CD4-positive, alpha-beta memory T cell (primary cell): ENCODE measurements at regions not wholly inside any gene's neighbourhood (a gene's known extent, or its start where the extent isn't known, plus 50 kb on each side); places are given as distances from the start of the nearest gene placed in this dataset.

Source experiments
- CTCF ChIA-PET: fragments of 350-600 bp; sonication (Branson Sonifier 250); formaldehyde crosslinking; loops from one replicate; lab custom pipeline; 2021; ENCODE audit warnings: inconsistent platforms; ENCODE audit not compliant: partially characterized antibody; lab: Charles Lee
- POLR2A ChIA-PET: fragments of 350-600 bp; sonication (Branson Sonifier 250); formaldehyde crosslinking; loops from one replicate; lab custom pipeline; 2021; ENCODE audit not compliant: partially characterized antibody; lab: Charles Lee
- DNase-seq, 5 donors: peaks; one replicate each; pipeline versions ENCODE4 v3.0.0 to v3.0.0-alpha.2; 2020 to 2022; ENCODE audit warnings: mixed read lengths in 1 of 5
- H3K27ac ChIP-seq: one replicate; pipeline ENCODE4 v1.7.0; 2013; ENCODE audit warnings: low read depth, low read length
- H3K27me3 ChIP-seq: 2 replicates; pipeline ENCODE4 v1.7.0; 2013; ENCODE audit warnings: mild to moderate bottlenecking, low read length, moderate library complexity; ENCODE audit not compliant: insufficient read depth
- H3K36me3 ChIP-seq: 2 replicates; pipeline ENCODE4 v1.7.0; 2013; ENCODE audit warnings: mild to moderate bottlenecking, low read length, moderate library complexity; ENCODE audit not compliant: insufficient read depth
- H3K4me1 ChIP-seq: 2 replicates; pipeline ENCODE4 v1.7.0; 2013; ENCODE audit warnings: mild to moderate bottlenecking, low read length, moderate library complexity; ENCODE audit not compliant: insufficient read depth
- H3K4me3 ChIP-seq, 2 donors: one replicate each; pipeline ENCODE4 v1.7.0; 2013; ENCODE audit warnings: low read length in 2 of 2, mild to moderate bottlenecking in 1 of 2
- H3K9me3 ChIP-seq, 2 donors: one replicate each; pipeline ENCODE4 v1.7.0; 2013; ENCODE audit warnings: low read length in 2 of 2, control low read depth in 1 of 2; ENCODE audit not compliant: control insufficient read depth in 1 of 2
- H3K27ac Mint-ChIP-seq, 7 donors: one replicate each; pipeline ENCODE4 v1.8.0; 2020 to 2021; ENCODE audit warnings: mixed read lengths in 7 of 7, mild to moderate bottlenecking in 6 of 7, inconsistent platforms in 3 of 7, moderate library complexity in 3 of 7
- H3K27me3 Mint-ChIP-seq, 2 donors: one replicate each; pipeline ENCODE4 v1.8.0; 2020 to 2021; ENCODE audit warnings: mixed read lengths in 2 of 2
- H3K36me3 Mint-ChIP-seq, 2 donors: one replicate each; pipeline ENCODE4 v1.8.0; 2020 to 2021; ENCODE audit warnings: mixed read lengths in 2 of 2, inconsistent platforms in 1 of 2, mild to moderate bottlenecking in 1 of 2
- H3K4me1 Mint-ChIP-seq, 4 donors: one replicate each; pipeline ENCODE4 v1.8.0; 2020 to 2021; ENCODE audit warnings: mixed read lengths in 4 of 4, mild to moderate bottlenecking in 1 of 4
- H3K4me3 Mint-ChIP-seq, 8 donors: one replicate each; pipeline ENCODE4 v1.8.0; 2020 to 2021; ENCODE audit warnings: mixed read lengths in 8 of 8, mild to moderate bottlenecking in 7 of 8, moderate library complexity in 6 of 8, inconsistent platforms in 3 of 8
- H3K9me3 Mint-ChIP-seq, 8 donors: one replicate each; pipeline ENCODE4 v1.8.0; 2020 to 2021; ENCODE audit warnings: mixed read lengths in 8 of 8, mild to moderate bottlenecking in 5 of 8, inconsistent platforms in 3 of 8, moderate library complexity in 1 of 8
- intact Hi-C: fragments of 100-400 bp; cut with micrococcal nuclease; formaldehyde crosslinking; loops from one replicate; pipeline ENCODE4 v1.15.1; 2023

- ChIA-PET POLR2A (no interaction called here), CTCF (no interaction called here)
- H3K9me3 ChIP-seq: no peaks in the 10 kb centered on the region
- Mint-ChIP-seq H3K4me1 (no peaks in the 10 kb centered on the region), H3K36me3 (no peaks in the 10 kb centered on the region), H3K4me3 (no peak overlapping the region), H3K27ac (no peak overlapping the region), H3K27me3 (peaks cover 10 to 13% of the 10 kb centered on the region in 2 donors), H3K9me3 (no peaks in the 10 kb centered on the region)
- DNase-seq: no peak
- H3K36me3 ChIP-seq: no peaks in the 10 kb centered on the region
- H3K4me3 ChIP-seq: no peak overlapping the region
- H3K27ac ChIP-seq: no peak overlapping the region
- H3K4me1 ChIP-seq: no peaks in the 10 kb centered on the region
- intact Hi-C loops: no loop called here
- no peaks in the 10 kb centered on the region for H3K27me3 ChIP-seq
Measured at GRCh38 chr10:120313715-120314114, 143.3 kb upstream of the PLPP4 start.

- CTCF ChIA-PET: no interaction called here
- POLR2A ChIA-PET: no interaction called here
- Histone ChIP-seq H3K27ac (no peak overlapping the region), H3K27me3 (no peaks in the 10 kb centered on the region), H3K9me3 (no peaks in the 10 kb centered on the region), H3K4me3 (no peak overlapping the region), H3K36me3 (no peaks in the 10 kb centered on the region), H3K4me1 (no peaks in the 10 kb centered on the region)
- Mint-ChIP-seq H3K9me3 (no peaks in the 10 kb centered on the region), H3K27me3 (peaks cover 10 to 13% of the 10 kb centered on the region in 2 donors), H3K36me3 (no peaks in the 10 kb centered on the region), H3K27ac (no peak overlapping the region), H3K4me1 (no peaks in the 10 kb centered on the region), H3K4me3 (no peak overlapping the region)
- intact Hi-C loops: no loop called here
- no peak for DNase-seq
Measured at GRCh38 chr10:120314442-120314841, 142.6 kb upstream of the PLPP4 start.

- no peaks in the 10 kb centered on the region for H3K36me3 ChIP-seq
- H3K4me1 ChIP-seq: no peaks in the 10 kb centered on the region
- no peak overlapping the region for H3K27ac ChIP-seq
- no peaks in the 10 kb centered on the region for H3K9me3 ChIP-seq
- Mint-ChIP-seq H3K4me1 (no peaks in the 10 kb centered on the region), H3K9me3 (no peaks in the 10 kb centered on the region), H3K36me3 (no peaks in the 10 kb centered on the region), H3K4me3 (no peak overlapping the region), H3K27ac (no peak overlapping the region), H3K27me3 (peaks cover 18 to 27% of the 10 kb centered on the region in 2 donors)
- DNase-seq: no peak
- H3K4me3 ChIP-seq: no peak overlapping the region
- H3K27me3 ChIP-seq: no peaks in the 10 kb centered on the region
- ChIA-PET POLR2A (no interaction called here), CTCF (no interaction called here)
- intact Hi-C loops: no loop called here
Measured at GRCh38 chr10:120318862-120319261, 138.2 kb upstream of the PLPP4 start.

- Mint-ChIP-seq H3K27ac (no peak overlapping the region), H3K36me3 (no peaks in the 10 kb centered on the region), H3K4me1 (no peaks in the 10 kb centered on the region), H3K4me3 (no peak overlapping the region), H3K9me3 (no peaks in the 10 kb centered on the region), H3K27me3 (peaks cover 9 to 16% of the 10 kb centered on the region in 2 donors)
- H3K27me3 ChIP-seq: no peaks in the 10 kb centered on the region
- DNase-seq: no peak
- H3K4me3 ChIP-seq: no peak overlapping the region
- no peaks in the 10 kb centered on the region for H3K4me1 ChIP-seq
- POLR2A ChIA-PET: no interaction called here
- no peak overlapping the region for H3K27ac ChIP-seq
- no peaks in the 10 kb centered on the region for H3K9me3 ChIP-seq
- intact Hi-C loops: no loop called here
- H3K36me3 ChIP-seq: no peaks in the 10 kb centered on the region
- CTCF ChIA-PET: interaction anchor here (2.4 kb wide), 1 partner anchor 10 kb away, joined by 13 read pairs; no protein-coding TSS in a partner anchor
Measured at GRCh38 chr10:120327675-120328074, 129.4 kb upstream of the PLPP4 start.

GRCh38 chr10:120328647-120329046 lies 128.4 kb upstream of the PLPP4 start:
- no peak for DNase-seq
- H3K36me3 ChIP-seq: no peaks in the 10 kb centered on the region
- Mint-ChIP-seq H3K36me3 (no peaks in the 10 kb centered on the region), H3K4me3 (no peak overlapping the region), H3K27me3 (peaks cover 7 to 16% of the 10 kb centered on the region in 2 donors), H3K27ac (no peak overlapping the region), H3K9me3 (no peaks in the 10 kb centered on the region), H3K4me1 (no peaks in the 10 kb centered on the region)
- no peaks in the 10 kb centered on the region for H3K4me1 ChIP-seq
- ChIA-PET CTCF (interaction anchor here (2.4 kb wide), 1 partner anchor 9 kb away, joined by 13 read pairs; no protein-coding TSS in a partner anchor), POLR2A (no interaction called here)
- intact Hi-C loops: no loop called here
- H3K9me3 ChIP-seq: no peaks in the 10 kb centered on the region
- H3K27me3 ChIP-seq: no peaks in the 10 kb centered on the region
- no peak overlapping the region for H3K4me3 ChIP-seq
- H3K27ac ChIP-seq: no peak overlapping the region

GRCh38 chr10:120335553-120335952 lies 121.5 kb upstream of the PLPP4 start:
- intact Hi-C loops: loop anchor here (5.0 kb wide), 1 partner anchor 403 kb away; no protein-coding TSS in a partner anchor
- Histone ChIP-seq H3K4me1 (no peaks in the 10 kb centered on the region), H3K27ac (no peak overlapping the region), H3K27me3 (no peaks in the 10 kb centered on the region), H3K9me3 (no peaks in the 10 kb centered on the region), H3K36me3 (no peaks in the 10 kb centered on the region), H3K4me3 (no peak overlapping the region)
- ChIA-PET POLR2A (no interaction called here), CTCF (interaction anchor here (1.2 to 3.7 kb wide), 2 partner anchors 12 to 585 kb away, joined by 3 to 26 read pairs; no protein-coding TSS in a partner anchor)
- Mint-ChIP-seq H3K27me3 (peaks cover 4 to 5% of the 10 kb centered on the region in 2 donors), H3K27ac (no peak overlapping the region), H3K4me1 (no peaks in the 10 kb centered on the region), H3K9me3 (no peaks in the 10 kb centered on the region), H3K4me3 (no peak overlapping the region), H3K36me3 (no peaks in the 10 kb centered on the region)
- no peak for DNase-seq

- Mint-ChIP-seq H3K27me3 (peaks cover 4 to 5% of the 10 kb centered on the region in 2 donors), H3K27ac (no peak overlapping the region), H3K4me1 (no peaks in the 10 kb centered on the region), H3K4me3 (no peak overlapping the region), H3K9me3 (no peaks in the 10 kb centered on the region), H3K36me3 (no peaks in the 10 kb centered on the region)
- no peaks in the 10 kb centered on the region for H3K4me1 ChIP-seq
- H3K27ac ChIP-seq: no peak overlapping the region
- ChIA-PET POLR2A (no interaction called here), CTCF (interaction anchor here (0.8 to 3.7 kb wide), 9 partner anchors 8 to 651 kb away, joined by 3 to 26 read pairs (median 4); no protein-coding TSS in a partner anchor)
- no peaks in the 10 kb centered on the region for H3K27me3 ChIP-seq
- H3K36me3 ChIP-seq: no peaks in the 10 kb centered on the region
- no peak for DNase-seq
- H3K4me3 ChIP-seq: no peak overlapping the region
- no peaks in the 10 kb centered on the region for H3K9me3 ChIP-seq
- intact Hi-C loops: loop anchor here (2.0 to 5.0 kb wide), 2 partner anchors 404 to 464 kb away; partner anchors contain the start of gene MCMBP
Measured at GRCh38 chr10:120336306-120336910, 120.6 kb upstream of the PLPP4 start.
